ENCODE measurements at regions not wholly inside any gene's neighbourhood (a gene's known extent, or its start where the extent isn't known, plus 50 kb on each side); places are given as distances from the start of the nearest gene placed in this dataset.

GRCh38 chr14:51552768-51553404, 98.8 kb upstream of the FRMD6 start:
- no peak for DNase-seq

DNA sequence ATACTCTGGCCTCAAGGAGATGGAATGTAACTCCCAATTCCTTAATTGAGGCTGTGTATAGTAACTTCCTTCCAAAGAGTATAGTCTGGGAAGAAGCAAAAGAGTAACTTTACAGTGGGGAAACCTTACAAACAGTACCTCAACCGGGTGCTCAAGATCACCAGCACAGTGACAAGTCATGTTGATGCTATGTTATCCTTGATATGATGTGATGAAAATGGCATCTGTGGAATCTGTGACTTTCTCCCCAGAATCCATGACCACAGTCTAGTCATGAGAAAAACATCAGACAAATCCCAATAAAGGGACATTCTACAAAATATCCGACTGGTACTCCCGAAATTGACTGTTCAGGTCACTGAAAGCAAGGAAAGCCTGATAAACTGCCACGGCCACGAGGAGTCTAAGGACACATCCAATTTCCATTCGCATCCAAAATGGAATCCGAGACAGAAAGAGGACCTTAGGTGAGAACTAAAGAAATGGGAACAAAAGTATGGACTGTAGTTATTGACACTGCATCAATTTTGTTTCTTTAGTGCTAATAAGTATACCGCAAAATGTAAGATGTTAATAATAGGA, 97.3 kb upstream of the FRMD6 start:
- no peak for DNase-seq

GRCh38 chr14:51554953-51555352, 96.8 kb upstream of the FRMD6 start:
- no peak for DNase-seq

- no peak for DNase-seq
Observed at GRCh38 chr14:51561141-51561540, 90.6 kb upstream of the FRMD6 start.

GRCh38 chr14:51562816-51563215, 88.9 kb upstream of the FRMD6 start:
- DNase-seq = no peak

- DNase-seq = no peak
Observed at GRCh38 chr14:51563560-51563959, 88.2 kb upstream of the FRMD6 start.

- DNase-seq = peak; percentile 87
Observed at GRCh38 chr14:51564460-51564859, 87.2 kb upstream of the FRMD6 start.

- no peak for DNase-seq
Observed at GRCh38 chr14:51564986-51565604, 86.6 kb upstream of the FRMD6 start.

GRCh38 chr14:51566831-51567582, 84.7 kb upstream of the FRMD6 start:
- no peak for DNase-seq

DNA sequence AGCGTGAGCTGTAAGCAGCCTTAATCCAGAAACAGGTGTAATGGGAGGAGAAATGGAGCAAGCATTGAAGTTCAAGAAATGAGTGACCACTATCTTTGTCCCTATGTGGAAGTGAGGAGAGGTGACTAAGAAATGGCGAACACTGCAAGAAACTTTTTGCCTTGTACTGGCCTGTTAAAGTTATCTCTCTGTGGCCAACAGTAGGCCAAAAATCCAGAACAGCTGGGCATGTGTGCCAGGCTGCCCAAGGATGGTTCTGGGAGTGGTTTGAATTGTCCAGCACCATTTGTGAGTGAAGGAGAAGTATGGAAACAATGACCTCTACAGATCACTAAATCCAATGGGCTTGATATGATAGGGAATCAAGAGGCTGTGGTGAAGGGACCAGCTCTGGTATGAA, 83.3 kb upstream of the FRMD6 start:
- no peak for DNase-seq

DNA sequence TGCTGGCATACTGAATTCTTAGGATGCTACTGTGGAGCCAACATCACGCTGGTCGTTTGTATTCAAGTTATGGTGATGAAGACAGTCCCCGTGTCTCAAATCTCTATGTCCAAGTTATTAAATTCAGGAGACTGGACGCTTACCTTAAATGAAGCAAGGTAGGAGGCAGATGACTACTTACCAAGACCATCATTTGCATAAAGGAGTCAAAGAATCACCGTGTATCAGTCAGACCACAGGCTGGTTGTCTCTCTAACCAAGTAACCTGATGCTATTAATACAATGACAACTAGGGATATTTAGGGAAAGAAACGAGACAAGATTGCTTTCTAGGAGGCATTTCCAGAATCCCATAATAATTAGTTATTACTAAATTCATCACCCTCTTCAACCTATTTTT, 78.1 kb upstream of the FRMD6 start:
- DNase-seq = no peak

DNA sequence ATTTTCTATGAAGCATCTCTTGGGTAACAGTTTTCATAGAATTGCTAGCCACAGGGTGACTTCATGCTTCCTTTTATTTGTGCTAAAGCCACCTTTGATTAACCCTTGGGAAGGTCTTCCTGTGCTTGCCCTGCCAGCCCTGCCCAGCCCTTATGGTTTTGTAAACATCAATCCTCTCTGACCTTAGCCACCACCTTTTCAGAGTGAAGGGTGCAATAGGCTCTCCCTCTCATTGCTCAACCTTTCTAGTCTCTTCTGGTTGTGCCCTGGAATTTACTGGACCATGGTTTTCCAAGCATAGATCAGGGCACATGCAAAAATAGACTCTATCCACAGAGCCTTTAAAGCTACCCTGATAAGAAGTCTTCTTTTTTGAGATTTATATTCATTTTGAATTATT, 77.7 kb upstream of the FRMD6 start:
- no peak for DNase-seq

GRCh38 chr14:51575349-51576116, 76.2 kb upstream of the FRMD6 start:
- no peak for DNase-seq

- no peak for DNase-seq
Observed at GRCh38 chr14:51576117-51576430, 75.6 kb upstream of the FRMD6 start.

DNA sequence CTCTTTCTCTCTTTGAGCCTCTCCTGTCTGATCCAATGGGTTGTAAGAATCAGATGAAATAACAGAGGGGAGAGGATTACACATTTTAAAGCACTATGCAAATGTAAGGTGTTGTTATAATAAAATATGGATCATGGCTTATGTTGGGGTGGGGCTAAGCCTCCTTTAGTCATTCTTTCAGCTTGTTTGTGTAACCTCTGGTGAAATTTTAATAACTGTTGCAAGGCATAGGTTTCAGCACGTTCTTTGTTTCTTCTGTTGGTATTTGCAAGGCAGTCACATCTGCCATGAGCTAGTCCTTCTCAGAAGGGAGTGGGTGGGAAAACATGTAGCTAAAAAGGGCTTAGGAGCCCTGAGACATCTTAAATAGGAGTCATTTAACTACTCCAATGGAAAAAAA, 74.8 kb upstream of the FRMD6 start:
- DNase-seq = no peak

- no peak for DNase-seq
Observed at GRCh38 chr14:51578853-51579252, 72.9 kb upstream of the FRMD6 start.

DNA sequence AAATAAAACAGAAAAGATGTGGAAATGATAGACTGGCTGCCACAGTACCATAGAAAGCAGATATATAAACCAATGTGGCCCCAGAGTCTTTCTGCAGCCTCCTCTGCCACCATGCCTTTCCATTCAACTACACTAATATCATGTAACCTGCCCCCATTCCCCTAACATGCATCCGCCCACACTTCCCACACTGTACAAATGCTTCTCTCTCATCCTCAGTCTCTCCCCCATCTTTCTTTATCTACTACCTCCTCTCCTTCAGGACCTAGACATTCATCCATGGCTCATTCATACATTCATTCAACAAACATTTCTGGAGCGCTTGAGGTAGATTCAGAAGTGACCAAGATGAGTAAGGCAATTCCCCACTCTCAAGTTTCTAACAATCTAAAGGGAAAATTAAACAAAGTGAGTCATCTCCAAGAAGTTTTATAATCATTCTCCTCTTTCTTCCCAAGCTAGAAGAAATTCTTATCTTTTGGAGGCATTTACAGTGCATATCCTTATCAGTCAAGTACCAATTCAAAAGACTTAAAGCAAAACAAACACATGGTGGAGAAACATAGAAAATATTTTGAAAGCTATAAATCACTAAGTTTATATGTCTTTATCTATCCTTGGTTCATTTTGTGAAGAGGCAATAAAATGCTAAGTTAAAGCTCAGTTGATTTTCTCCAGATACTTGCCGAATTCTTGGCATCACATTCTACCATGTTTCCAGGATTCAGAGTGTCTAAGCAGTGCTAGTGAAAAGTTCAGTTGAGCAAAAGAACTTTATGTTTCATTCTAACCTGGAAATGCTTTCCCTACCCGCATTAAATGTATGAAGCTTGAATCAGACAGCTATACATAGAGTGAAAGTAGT, 70.5 kb upstream of the FRMD6 start:
- no peak for DNase-seq

GRCh38 chr14:51582437-51582836, 69.3 kb upstream of the FRMD6 start:
- DNase-seq = no peak

DNA sequence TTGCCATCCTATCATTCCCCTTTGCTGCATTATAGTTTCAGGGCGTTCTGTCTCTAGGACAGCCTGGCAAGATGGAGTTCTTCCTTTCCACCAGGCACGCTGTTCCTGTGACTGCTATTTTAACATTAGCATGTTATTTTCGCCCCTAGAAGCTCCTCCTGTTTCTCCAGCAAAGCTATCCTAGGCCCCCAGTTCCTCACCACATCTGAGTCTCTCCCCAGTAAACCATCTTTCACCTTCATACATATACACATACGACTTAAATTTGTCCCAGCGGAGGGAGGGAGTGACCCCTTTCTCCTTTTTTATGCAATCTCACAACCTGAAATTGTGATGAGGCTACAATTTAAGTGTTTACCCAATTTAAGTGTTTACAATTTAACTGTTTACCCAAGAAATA, 66.7 kb upstream of the FRMD6 start:
- DNase-seq = no peak

GRCh38 chr14:51592836-51593235, 58.9 kb upstream of the FRMD6 start:
- DNase-seq = no peak

- no peak for DNase-seq
Observed at GRCh38 chr14:51593397-51593796, 58.3 kb upstream of the FRMD6 start.

DNA sequence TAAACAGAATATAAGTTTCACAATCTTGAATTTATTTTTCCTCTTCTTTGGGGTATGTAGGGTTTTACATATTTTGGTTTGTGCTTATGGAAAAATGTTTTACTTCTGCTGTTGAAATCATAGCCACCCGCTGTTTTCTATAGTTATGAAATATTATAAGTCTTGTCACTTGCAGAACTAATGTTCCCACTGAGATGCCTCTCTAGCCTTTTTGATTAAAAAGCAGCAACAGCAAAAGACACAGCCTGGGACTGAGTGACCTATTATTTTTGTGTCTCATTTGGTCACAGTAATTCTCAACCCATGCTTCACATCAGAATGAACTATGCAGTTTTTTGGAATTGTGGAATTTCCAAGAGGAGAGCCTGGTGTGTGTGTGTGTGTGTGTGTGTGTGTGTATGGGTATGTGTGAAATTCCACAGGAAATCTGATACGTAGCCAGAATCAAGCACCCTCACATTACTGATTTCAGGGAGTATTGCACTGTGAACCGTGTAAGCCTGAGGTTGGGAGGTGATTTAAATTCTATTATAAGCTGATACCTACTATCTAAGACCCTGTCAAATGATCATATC, 55.7 kb upstream of the FRMD6 start:
- DNase-seq = no peak
